Neural progenitor cell (in vitro differentiated cells): ENCODE measurements at regions not wholly inside any gene's neighbourhood (a gene's known extent, or its start where the extent isn't known, plus 50 kb on each side); places are given as distances from the start of the nearest gene placed in this dataset.

ENCODE experiments used
- CTCF ChIP-seq: fragments of 200-600 bp; sonication (generic); IDR thresholded peaks from 2 replicates; pipeline ENCODE4 v1.5.1; 2017; ENCODE audit warnings: antibody characterized with exemption, mild to moderate bottlenecking
- EZH2phosphoT487 ChIP-seq: fragments of 200-600 bp; sonication (generic); IDR thresholded peaks from 2 replicates; pipeline ENCODE4 v1.6.1; 2017; ENCODE audit warnings: antibody characterized with exemption

GRCh38 chr12:67889931-67890330, 99.3 kb upstream of the IFNG-AS1 start:
- no peak for TF ChIP-seq CTCF
- no peak for TF ChIP-seq EZH2phosphoT487
